ENCODE measurements at regions not wholly inside any gene's neighbourhood (a gene's known extent, or its start where the extent isn't known, plus 50 kb on each side); places are given as distances from the start of the nearest gene placed in this dataset.

- no peak for DNase-seq
- intact Hi-C loops (cut with micrococcal nuclease): no loop called here
- no peak overlapping the region for H3K27ac Mint-ChIP-seq
- no peaks in the 10 kb centered on the region for H3K4me1 ChIP-seq (ENCODE audit: control insufficient read depth in 1 of 2, insufficient read depth in 2 of 2, low read length in 2 of 2)
- no peak overlapping the region for H3K4me3 ChIP-seq (replicated peaks in 1 of 3; ENCODE audit: low read depth in 2 of 3, low read length in 3 of 3)
- H3K36me3 ChIP-seq (replicated peaks in 1 of 2; ENCODE audit: control insufficient read depth in 1 of 2, insufficient read depth in 2 of 2, low read length in 2 of 2): no peaks in the 10 kb centered on the region
- H3K79me2 ChIP-seq (ENCODE audit: insufficient read depth, low read length): no peaks in the 10 kb centered on the region
- H3K27me3 Mint-ChIP-seq (ENCODE audit: low read depth in 3 of 3): no peaks in the 10 kb centered on the region
- H4K20me1 ChIP-seq (ENCODE audit: insufficient read depth, low read length): no peaks in the 10 kb centered on the region
- no peaks in the 10 kb centered on the region for H3K27me3 ChIP-seq (ENCODE audit: control insufficient read depth in 2 of 2, insufficient read depth in 2 of 2, low read length in 2 of 2)
- H2AFZ ChIP-seq (ENCODE audit: insufficient read depth, low read depth, low read length, poor library complexity, severe bottlenecking): no peak overlapping the region
- peaks cover 0 to 11% (median 6%) of the 10 kb centered on the region in 7 donors for H3K9me3 Mint-ChIP-seq
- H3K27ac ChIP-seq (ENCODE audit: low read depth in 1 of 2, low read length in 2 of 2): no peak overlapping the region
- H3K4me1 Mint-ChIP-seq: no peaks in the 10 kb centered on the region
- H3K4me3 Mint-ChIP-seq: no peak overlapping the region
- no peak overlapping the region for H3K9ac ChIP-seq (ENCODE audit: insufficient read depth, low read length, poor library complexity, severe bottlenecking)
- no peak for TF ChIP-seq CTCF (IDR thresholded peaks at IDR 0.05)
- H3K36me3 Mint-ChIP-seq: no peaks in the 10 kb centered on the region
- peaks cover 2 to 13% of the 10 kb centered on the region in 2 donors for H3K9me3 ChIP-seq (replicated peaks in 1 of 2; ENCODE audit: control insufficient read depth in 1 of 2, insufficient read depth in 1 of 2, low read length in 2 of 2)
- H3K4me2 ChIP-seq (replicated peaks; ENCODE audit: extremely low read depth, low read length, poor library complexity, severe bottlenecking): no peak overlapping the region
Measured at GRCh38 chr5:123720339-123720738, 208.4 kb downstream of the CSNK1G3 start.

GRCh38 chr5:123719004-123719403 is 207.0 kb downstream of the CSNK1G3 start:
- H3K4me3 ChIP-seq (replicated peaks in 1 of 3; ENCODE audit: low read depth in 2 of 3, low read length in 3 of 3): no peak overlapping the region
- Mint-ChIP-seq H3K27ac (no peak overlapping the region), H3K9me3 (peaks cover 0 to 6% (median 2%) of the 10 kb centered on the region in 7 donors), H3K4me1 (no peaks in the 10 kb centered on the region), H3K4me3 (no peak overlapping the region), H3K36me3 (no peaks in the 10 kb centered on the region), H3K27me3 (ENCODE audit: low read depth in 3 of 3) (no peaks in the 10 kb centered on the region)
- no peak overlapping the region for H3K9ac ChIP-seq (ENCODE audit: insufficient read depth, low read length, poor library complexity, severe bottlenecking)
- H3K27me3 ChIP-seq (ENCODE audit: control insufficient read depth in 2 of 2, insufficient read depth in 2 of 2, low read length in 2 of 2): no peaks in the 10 kb centered on the region
- no peak overlapping the region for H3K4me2 ChIP-seq (replicated peaks; ENCODE audit: extremely low read depth, low read length, poor library complexity, severe bottlenecking)
- H2AFZ ChIP-seq (ENCODE audit: insufficient read depth, low read depth, low read length, poor library complexity, severe bottlenecking): no peak overlapping the region
- H3K79me2 ChIP-seq (ENCODE audit: insufficient read depth, low read length): no peaks in the 10 kb centered on the region
- no peaks in the 10 kb centered on the region for H3K4me1 ChIP-seq (ENCODE audit: control insufficient read depth in 1 of 2, insufficient read depth in 2 of 2, low read length in 2 of 2)
- intact Hi-C loops (cut with micrococcal nuclease): no loop called here
- no peak overlapping the region for H3K27ac ChIP-seq (ENCODE audit: low read depth in 1 of 2, low read length in 2 of 2)
- no peaks in the 10 kb centered on the region for H3K36me3 ChIP-seq (replicated peaks in 1 of 2; ENCODE audit: control insufficient read depth in 1 of 2, insufficient read depth in 2 of 2, low read length in 2 of 2)
- peaks cover 0 to 3% of the 10 kb centered on the region in 2 donors for H3K9me3 ChIP-seq (replicated peaks in 1 of 2; ENCODE audit: control insufficient read depth in 1 of 2, insufficient read depth in 1 of 2, low read length in 2 of 2)
- no peak for TF ChIP-seq CTCF (IDR thresholded peaks at IDR 0.05)
- WGBS (ENCODE audit: insufficient coverage): 100% methylated on average over 2 of the region's 3 CpGs
- DNase-seq: no peak
- H4K20me1 ChIP-seq (ENCODE audit: insufficient read depth, low read length): no peaks in the 10 kb centered on the region

Measured in CD14-positive monocyte (primary cell).